ENCODE measurements at regions not wholly inside any gene's neighbourhood (a gene's known extent, or its start where the extent isn't known, plus 50 kb on each side); places are given as distances from the start of the nearest gene placed in this dataset.

GRCh38 chr3:154887869-154888268 lies 192.2 kb upstream of the MME start:
- no peak for TF ChIP-seq POLR2A (IDR thresholded peaks at IDR 0.05)
- TF ChIP-seq CTCF (IDR thresholded peaks at IDR 0.05 in 4 of 5, conservative IDR thresholded peaks at IDR 0.05 in 1 of 5) = no peak
